ENCODE measurements at regions not wholly inside any gene's neighbourhood (a gene's known extent, or its start where the extent isn't known, plus 50 kb on each side); places are given as distances from the start of the nearest gene placed in this dataset.
"Not testable (repeated sequence)": the region's sequence is repeated elsewhere in the genome, so short reads cannot be mapped to it uniquely, and the experiment has no call there.

DNA sequence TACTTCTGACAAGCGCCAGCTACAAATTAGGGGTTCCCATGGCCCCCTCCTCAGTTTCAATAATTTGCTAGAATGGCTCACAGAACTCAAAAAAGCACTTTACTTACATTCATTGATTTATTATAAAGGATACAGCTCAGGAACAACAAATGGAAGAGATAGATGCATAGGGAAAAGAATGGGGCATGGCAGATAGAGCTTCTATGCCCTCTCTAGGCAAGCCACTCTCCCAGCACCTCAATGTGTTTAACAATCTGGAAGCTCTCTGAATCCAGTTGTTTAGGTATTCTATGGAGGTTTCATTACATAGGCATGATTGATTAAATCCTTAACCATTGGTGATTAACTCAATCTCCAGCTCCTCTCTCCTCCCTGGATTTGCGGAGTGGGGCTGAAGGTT, 184.5 kb upstream of the DAAM1 start:
- DNase-seq (ENCODE audit: low read depth, low spot score): no peak

DNA sequence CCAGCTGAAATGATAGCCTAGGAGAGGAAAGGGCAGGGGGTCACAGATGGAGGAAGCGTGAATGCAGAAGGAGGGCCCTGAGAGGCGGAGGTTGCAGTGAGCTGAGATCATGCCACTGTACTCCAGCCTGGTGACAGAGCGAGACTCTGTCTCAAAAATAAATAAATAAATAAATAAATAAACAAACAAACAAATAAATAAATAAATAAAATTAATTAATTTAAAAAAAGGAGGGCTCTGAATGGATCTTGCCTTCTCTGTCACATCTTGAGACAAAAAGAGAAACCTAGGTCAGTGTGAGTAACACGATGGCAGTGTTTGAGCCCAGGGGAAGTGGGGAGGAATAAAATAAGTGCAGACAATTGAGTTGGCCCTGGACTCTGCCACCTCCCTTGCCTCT, 182.3 kb upstream of the DAAM1 start:
- not testable (repeated sequence) for DNase-seq (ENCODE audit: low read depth, low spot score)

DNA sequence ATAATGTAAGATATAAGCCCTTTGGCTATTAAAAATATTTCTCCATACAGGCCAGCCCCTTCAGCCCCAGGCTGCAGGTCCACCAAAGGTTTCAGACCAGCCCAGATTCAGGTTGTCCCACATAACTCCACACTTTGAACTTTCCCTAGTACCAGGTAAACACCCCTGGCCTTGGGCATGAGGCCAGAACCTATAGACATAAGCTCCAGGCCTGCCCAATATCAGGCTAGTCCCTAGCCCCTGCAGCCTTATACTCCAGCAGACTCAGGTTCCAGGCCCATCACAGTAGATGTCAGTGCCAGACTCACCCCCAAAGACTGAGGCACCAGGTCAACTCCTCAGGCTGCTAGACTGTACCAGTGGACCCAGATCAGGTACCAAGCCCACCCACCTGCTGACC, 178.5 kb upstream of the DAAM1 start:
- DNase-seq (ENCODE audit: low read depth, low spot score): no peak

DNA sequence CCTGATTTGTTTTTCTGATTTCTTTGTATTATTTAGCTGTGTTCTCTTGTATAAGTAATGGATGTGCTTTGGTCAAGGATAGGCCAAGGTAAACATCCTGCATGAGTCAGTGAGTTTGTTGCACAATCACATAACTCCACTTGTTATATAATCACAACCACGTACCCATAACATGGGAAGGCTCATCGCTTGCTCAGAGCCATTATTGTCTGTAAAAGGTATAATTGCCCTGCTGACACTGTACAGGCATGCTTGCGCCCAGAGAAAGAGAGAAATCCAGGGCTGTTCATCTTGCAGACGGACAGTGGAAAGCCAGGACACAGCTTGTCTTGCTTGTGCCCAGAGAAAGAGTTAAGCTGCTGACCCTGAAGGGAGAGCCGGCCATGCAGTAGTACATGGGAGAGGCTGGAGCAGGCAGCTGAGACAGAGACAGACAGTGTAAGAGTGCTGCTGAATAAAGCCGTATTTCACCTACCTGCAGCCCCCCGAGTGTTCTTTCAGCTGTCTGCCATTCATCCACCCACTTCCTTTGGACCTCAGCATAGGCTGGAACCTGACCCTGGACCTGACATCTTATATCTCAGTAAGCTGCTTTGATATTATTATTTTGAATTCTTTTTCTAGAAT, 174.7 kb upstream of the DAAM1 start:
- no peak for DNase-seq (ENCODE audit: low read depth, low spot score)

DNA sequence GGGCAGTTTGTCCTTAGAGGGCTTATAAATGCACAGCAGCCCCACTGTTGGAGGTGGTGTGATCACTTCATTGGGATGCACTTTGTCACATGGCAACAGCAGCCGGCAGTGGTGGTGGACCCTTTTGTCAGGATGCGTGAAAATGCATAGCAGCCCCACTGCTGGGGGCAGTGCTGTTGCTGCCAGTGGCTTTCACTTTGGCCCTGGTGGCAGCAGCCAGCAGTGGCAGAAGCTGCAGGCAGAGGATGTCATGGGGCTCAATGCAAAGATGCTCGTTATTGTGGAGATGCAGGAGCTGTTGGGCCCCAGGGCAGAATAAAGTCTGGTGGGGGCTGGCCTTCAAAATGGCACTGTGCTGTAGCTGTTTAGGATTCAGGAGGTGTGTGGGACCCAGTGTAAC, 173.0 kb upstream of the DAAM1 start:
- DNase-seq (ENCODE audit: low read depth, low spot score): no peak

DNA sequence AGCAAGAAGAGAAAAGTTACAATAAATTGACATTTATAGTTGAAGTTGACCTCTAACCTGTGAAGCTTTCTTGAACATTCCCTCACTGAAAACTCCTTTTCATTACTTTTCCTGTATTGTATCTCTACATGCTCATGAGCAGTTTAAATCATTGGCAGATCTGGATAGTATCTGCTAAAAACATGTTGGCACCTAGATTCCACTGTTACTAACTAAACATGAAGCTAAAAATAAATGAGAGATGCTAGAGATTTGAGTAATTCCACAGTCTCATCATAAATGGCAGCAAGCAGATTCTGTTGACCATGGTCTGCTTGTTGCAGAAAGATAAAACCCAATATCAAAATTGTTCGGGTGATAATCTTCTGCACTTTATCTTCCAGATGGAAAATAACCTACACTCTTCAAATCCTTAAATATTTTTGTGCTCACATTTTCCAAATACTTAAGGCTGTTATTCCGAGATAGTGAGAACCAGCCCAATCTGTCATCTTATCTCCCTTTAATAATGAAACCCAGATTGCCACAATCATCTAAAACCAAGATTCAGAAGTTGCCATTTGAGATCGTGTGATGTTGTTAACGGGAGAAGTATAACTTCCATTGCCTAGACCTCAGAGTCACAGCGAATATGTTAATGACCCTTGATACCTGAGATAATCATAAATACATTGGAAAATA, 171.0 kb upstream of the DAAM1 start:
- DNase-seq (ENCODE audit: low read depth, low spot score): no peak

DNA sequence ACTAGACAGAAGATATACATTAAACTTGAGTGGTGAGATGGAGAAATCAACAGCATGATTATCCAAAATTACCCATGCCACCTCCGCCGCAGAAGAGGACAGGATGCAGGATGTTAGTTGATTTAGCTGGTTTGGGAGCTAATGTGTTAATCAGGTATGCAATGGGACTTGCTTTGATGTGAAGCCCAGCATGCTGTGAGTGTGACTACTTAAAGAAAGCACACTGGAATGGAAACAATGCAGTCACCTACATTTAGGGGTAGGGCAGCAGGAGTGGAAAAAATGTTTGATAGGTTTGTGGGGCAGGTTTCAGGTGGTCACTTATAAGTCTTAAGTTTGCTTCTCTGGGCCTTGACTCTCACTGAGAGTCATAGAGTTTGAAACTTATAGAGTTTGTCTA, 170.0 kb upstream of the DAAM1 start:
- no peak for DNase-seq (ENCODE audit: low read depth, low spot score)

DNA sequence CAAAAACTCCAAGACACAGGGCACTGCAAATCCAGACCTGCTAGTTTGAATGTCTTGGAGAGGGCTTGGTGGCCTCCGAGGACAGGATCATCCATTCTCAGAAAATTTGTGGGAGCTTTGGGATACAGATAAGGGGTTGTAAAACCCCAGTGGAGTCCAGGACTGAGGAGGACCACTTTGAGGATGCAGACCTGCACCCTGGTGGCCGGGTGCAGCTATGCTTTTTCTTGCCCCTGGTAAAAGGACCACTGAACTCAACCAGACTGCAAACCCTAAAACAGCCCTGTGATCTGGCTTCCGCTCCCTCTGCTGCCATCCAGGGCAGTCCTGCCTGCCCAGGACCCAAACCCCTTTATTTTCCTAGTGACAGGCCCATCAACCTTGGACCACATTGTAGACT, 169.5 kb upstream of the DAAM1 start:
- no peak for DNase-seq (ENCODE audit: low read depth, low spot score)

DNA sequence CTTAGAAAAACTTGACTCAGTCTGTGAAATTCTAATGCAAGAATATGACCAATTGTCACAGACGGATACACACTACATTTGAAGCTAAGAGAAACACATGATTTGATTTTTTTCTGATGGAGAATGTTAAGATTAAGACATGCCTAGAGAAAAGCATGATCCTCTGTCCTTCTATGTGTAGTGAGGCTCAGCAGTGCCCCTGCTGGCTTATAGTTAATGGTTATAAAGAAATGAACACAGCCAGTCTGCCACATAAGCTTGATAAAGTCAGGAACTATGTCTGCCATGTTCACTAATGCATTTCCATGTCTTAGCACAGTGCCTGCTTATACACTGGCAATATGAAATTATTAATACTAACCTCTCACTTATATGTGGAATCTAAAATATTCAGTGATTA, 168.1 kb upstream of the DAAM1 start:
- peak; percentile 42 for DNase-seq (ENCODE audit: low read depth, low spot score)

DNA sequence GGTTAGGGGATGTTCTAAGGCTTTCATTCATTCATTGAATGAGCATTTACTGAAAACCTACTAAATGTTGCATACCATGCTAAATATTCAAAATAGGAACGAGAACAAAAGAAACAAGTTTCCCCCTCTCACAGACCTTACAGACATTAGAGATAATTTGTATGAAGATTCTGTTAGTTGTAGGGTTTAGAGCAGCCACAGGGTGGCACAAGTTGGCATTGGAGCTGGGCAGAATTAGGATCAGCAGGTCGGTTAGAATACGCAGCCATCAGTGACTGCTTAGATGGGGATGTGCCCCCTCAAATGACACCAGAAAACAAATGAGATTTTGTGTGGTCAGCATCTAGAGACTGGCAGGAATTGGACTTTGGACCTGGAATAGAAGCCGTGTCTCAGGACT, 166.3 kb upstream of the DAAM1 start:
- DNase-seq (ENCODE audit: low read depth, low spot score): no peak

DNA sequence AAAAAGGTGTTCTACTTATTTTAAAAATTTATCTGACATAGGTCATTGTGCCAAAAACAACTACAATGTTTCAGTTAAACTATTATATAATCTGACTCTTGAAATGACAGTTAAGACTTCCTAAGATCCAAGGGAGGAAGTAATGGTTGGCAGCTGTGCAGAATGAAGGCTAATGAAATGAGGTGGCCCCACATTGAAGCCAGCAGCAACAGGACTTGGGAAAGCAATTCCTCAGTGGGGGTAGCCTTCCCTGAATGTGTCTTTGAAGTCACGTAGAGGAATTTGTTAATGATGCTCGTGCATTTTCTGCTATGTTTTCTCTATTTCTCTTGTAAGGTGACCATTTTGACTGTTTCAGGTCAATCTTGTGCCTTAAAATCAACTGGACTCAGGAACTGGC, 162.4 kb upstream of the DAAM1 start:
- peak; percentile 46 for DNase-seq (ENCODE audit: low read depth, low spot score)

DNA sequence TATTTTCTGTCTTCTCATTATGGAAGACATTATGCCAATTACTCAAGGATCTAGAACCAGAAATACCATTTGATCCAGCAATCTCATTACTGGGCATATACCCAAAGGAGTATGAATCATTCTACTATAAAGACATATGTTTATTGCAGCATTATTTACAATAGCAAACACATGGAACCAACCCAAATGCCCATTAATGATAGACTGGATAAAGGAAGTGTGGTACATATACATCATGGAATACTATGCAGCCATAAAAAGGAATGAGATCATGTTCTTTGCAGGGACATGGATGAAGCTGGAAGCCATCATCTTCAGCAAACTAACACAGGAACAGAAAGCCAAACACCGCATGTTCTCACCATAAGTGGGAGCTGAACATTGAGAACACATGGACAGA, 161.8 kb upstream of the DAAM1 start:
- DNase-seq (ENCODE audit: low read depth, low spot score): not testable (repeated sequence)

DNA sequence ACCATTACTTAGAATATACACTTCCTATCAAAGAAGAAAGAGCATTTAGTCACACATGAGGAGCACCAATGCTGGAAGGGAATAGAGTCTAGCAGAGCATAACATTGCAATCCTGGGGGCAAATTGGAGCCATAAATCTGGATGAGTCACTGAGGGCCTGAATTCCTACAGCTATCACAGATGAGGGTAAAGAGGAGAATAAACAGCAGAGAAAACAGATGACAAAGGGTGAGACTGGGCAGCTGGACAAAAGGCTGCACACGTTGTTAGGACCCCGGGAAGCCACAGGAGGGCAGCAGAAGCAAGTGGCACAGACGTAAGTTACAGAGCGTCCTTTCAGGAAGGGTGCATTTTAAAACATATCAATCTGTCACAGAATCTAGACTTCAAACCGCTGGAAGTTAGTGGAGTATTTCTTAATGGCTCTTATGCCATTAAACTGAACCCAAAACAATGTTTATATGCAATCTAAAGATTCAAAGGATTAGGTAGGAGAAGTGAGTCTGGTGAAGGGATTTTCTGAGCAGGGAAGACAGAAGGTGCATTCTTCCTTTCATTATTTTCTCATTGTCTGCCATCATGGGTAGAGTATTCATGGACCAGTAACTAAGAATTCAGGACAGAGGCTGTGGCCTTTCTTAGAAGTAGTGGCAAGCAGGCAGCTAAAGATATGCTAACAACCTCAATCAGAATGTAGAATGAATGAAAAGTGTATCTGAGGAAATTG, 159.8 kb upstream of the DAAM1 start:
- peak; percentile 93 for DNase-seq (ENCODE audit: low read depth, low spot score)

DNA sequence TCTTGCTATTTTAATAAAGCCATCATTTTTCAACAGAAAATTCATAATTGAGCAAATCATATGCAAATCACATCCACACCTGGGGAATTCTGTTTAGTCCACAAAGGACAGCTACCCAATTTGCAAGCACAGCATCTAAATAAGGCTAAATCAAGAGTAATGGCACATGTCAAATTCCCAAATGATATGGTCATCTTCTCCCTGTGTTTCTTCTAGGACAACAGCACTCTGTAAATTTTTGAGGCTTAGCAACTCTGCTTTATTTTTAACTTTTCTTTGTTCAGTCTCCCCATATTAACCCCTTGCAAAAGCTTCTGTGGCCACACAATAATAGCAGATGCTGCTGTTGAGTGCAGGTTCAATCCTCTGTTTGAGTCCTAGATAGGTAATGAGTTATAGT, 155.6 kb upstream of the DAAM1 start:
- DNase-seq (ENCODE audit: low read depth, low spot score): peak; percentile 18

DNA sequence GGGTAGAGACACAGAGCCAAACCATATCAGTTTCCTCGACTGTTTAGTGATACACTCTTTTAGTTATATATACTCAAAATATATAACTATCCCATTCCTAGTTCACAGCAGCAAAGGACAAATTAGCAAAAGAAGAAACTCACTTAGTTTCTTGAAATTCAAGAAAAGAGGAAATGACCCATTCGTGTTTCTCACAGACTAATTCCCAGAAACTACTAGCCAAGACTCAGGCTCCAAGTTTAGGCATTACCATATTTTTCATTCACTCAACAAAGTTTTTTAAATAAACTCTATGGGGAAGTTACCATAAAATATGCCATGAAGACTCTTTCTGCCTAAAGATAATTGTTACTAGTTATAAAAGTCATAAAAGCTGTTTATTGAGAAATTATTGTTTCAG, 152.3 kb upstream of the DAAM1 start:
- no peak for DNase-seq (ENCODE audit: low read depth, low spot score)

DNA sequence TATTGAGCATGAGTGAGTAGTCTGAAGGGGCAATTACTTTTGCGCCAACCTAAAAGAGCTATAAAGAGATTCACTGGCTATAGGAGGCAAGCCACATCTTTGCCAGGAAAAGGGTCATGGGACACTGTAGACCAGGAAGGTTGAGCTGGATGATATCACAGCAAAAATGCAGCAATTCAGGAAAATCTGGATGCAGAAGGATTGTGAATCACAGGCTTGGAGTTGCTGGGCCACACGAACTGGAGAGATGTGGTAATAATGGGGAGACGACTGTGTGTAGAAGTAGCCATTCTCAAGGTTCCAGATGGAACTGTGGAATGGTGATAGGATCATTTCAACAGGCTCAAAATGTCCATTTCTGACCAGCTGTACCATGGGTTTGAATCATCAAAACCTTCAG, 151.4 kb upstream of the DAAM1 start:
- no peak for DNase-seq (ENCODE audit: low read depth, low spot score)

DNA sequence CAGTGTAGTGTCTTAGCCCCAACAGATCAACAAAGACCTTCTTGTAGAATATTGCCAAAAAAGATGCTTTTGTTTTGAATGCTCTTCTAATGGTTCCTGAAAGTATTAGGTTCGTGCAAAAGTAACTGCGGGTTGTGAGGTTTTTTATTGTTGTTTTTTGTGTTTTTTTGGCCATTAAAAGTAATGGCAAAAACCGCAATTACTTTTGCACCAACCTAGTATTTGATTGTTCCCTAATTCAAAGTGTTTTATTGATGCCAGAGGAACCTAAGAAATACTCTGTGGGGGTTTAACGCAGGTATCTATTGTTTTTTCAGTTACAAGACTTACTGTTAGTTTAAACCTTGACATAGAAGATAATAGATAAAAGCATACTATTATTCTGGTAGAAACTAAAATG, 150.8 kb upstream of the DAAM1 start:
- DNase-seq (ENCODE audit: low read depth, low spot score): no peak

DNA sequence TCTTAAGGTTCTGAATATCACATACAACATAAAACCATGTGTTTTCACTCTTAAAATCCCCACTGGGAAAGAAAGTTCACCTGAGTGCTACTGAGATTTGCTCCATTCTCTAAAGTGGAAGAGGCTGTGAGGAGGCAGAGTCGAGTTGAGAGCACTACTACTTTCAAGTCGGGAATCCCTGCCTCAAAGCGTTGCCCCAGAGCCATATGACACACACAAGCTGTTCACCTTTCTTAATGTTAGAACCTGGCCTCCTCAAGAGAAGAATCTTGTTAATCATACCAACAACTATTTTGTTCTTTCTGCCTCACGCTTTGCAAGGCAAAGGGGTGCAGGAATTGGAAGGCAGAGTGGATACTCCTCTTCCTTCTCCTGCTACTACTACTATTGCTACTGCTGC, 149.7 kb upstream of the DAAM1 start:
- no peak for DNase-seq (ENCODE audit: low read depth, low spot score)

DNA sequence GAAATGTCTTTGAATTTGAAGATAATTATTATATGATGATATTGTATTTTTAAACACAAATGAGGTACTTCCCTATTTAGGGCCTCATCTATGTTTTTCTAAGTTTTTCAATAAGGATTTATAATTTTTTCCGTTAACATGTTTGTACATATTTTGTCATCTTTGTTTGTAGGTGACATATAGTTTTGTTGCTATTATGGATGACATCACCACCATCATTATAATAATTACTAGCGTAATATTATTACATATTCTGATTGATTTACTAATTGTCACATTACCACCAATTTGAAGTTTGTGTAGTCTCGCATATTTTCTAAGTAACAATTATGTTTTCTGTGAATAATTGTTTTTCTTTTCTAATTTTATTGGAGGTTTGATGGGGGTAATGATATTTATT, 147.2 kb upstream of the DAAM1 start:
- no peak for DNase-seq (ENCODE audit: low read depth, low spot score)

DNA sequence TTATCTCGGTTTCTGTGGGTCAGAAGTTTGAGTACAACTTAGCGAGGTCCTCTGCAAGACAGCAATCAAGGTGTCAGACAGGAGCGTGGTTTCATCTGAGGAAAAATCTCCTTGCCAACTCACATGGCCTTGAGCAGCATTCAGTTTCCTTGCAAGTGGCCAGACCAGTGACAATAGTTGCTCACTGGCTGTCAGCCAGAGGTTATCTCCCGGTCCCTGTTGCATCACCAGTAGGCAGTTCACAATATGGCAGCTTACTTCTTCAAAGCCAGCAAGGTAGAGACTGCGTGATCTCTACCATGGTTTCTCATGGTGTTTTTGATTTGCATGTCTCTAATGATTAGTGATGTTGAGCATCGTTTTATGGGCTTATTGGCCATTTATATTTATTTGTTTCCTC, 143.8 kb upstream of the DAAM1 start:
- DNase-seq (ENCODE audit: low read depth, low spot score): no peak

DNA sequence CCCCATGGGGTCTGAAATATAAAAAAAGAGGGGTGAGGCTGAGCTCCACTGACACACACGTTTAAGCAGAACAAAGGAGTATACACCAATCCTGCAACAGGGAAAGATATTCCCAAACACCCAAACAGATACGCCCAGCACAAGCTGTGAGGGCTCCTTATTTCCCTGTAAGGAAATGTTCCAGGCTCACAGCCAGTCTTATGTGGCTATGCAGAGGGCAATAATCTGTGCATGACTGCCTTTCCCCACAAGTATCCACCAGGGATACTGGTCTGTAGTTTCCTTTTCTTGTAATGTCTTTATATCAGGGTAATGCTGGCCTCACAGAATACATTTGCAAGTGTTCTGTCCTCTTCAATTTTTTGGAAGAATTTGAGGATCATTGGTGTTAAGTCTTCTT, 141.7 kb upstream of the DAAM1 start:
- peak; percentile 81 for DNase-seq (ENCODE audit: low read depth, low spot score)

DNA sequence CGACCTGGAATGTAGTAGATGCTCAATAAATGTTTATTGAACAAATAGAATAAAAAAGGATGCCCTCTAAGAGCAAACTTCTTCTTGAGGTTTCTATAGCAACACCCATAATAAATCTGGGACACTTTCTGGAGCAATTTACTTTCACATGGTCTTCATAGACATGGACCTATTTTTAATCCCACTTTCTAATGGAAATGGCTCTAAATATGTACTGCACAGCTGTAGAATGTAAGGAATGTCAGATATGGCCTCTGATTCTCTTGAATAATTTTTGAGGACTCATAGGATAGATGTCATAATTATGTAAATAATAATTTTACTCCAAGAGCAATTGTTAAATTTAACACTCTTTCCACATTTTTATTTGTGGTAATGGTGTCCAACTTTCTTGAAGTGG, 133.5 kb upstream of the DAAM1 start:
- no peak for DNase-seq (ENCODE audit: low read depth, low spot score)

DNA sequence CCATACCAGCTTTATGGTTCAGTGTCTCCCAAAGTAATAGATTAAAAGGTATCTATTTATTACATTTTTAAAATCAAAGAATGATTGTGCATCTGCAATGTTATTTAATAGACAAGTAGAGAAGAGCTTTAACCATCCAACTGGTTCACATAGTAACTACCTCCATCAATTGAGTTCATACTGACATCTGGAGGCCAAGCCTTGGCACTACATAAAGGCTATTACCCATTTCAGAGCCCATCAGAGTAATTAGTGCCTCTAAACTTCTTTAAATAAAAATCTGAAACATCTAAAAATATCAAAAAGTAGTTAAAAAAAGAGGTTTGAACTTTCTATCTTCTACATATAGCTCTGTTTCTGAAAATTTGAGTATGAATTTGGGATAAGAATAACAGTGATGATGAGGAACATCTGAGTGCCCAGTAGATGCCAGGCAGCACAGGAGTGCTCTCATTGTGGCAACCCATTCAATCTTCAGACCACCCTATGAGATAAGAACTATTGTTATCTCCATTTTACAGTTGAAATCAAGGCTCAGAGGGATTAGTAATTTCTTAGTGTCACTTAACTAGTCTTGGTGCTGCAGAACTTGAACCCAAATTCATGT, 132.9 kb upstream of the DAAM1 start:
- DNase-seq (ENCODE audit: low read depth, low spot score): peak; percentile 76

All from astrocyte of the hippocampus (primary cell).